Osteocyte (in vitro differentiated cells): ENCODE measurements at regions not wholly inside any gene's neighbourhood (a gene's known extent, or its start where the extent isn't known, plus 50 kb on each side); places are given as distances from the start of the nearest gene placed in this dataset.
"Not testable (repeated sequence)": the region's sequence is repeated elsewhere in the genome, so short reads cannot be mapped to it uniquely, and the experiment has no call there.

Experiments
- DNase-seq: peaks from one replicate; pipeline ENCODE4 v3.0.0; 2021; ENCODE audit warnings: mixed read lengths; ENCODE audit not compliant: unreplicated experiment; ENCODE audit errors: extremely low spot score
- H3K27ac Mint-ChIP-seq: one replicate; pipeline ENCODE4 v1.8.0; 2021; ENCODE audit warnings: mild to moderate bottlenecking, mixed read lengths; ENCODE audit not compliant: unreplicated experiment
- H3K27me3 Mint-ChIP-seq: one replicate; pipeline ENCODE4 v1.8.0; 2021; ENCODE audit warnings: mixed read lengths; ENCODE audit not compliant: unreplicated experiment
- H3K36me3 Mint-ChIP-seq: one replicate; pipeline ENCODE4 v1.8.0; 2021; ENCODE audit warnings: mixed read lengths; ENCODE audit not compliant: unreplicated experiment
- H3K4me1 Mint-ChIP-seq: one replicate; pipeline ENCODE4 v1.8.0; 2021; ENCODE audit warnings: mixed read lengths; ENCODE audit not compliant: unreplicated experiment
- H3K4me3 Mint-ChIP-seq: one replicate; pipeline ENCODE4 v1.8.0; 2021; ENCODE audit warnings: mild to moderate bottlenecking, moderate library complexity, mixed read lengths; ENCODE audit not compliant: unreplicated experiment
- H3K9me3 Mint-ChIP-seq: one replicate; pipeline ENCODE4 v1.8.0; 2021; ENCODE audit warnings: mixed read lengths; ENCODE audit not compliant: unreplicated experiment
- CTCF ChIP-seq: fragments of 200-600 bp; sonication (generic); IDR thresholded peaks from 2 replicates; pipeline ENCODE4 v1.5.0; 2021; ENCODE audit warnings: antibody characterized with exemption, mild to moderate bottlenecking, moderate library complexity

- DNase-seq, result no peak
- Mint-ChIP-seq H3K27ac (no peak overlapping the region), H3K36me3 (no peaks in the 10 kb centered on the region), H3K9me3 (no peaks in the 10 kb centered on the region), H3K4me3 (no peak overlapping the region), H3K27me3 (no peaks in the 10 kb centered on the region), H3K4me1 (no peaks in the 10 kb centered on the region)
- TF ChIP-seq CTCF, result no peak
Observed at GRCh38 chr2:88396209-88396608, 56.3 kb downstream of the FOXI3 start.

- Mint-ChIP-seq H3K9me3 (no peaks in the 10 kb centered on the region), H3K36me3 (no peaks in the 10 kb centered on the region), H3K27me3 (no peaks in the 10 kb centered on the region), H3K27ac (no peak overlapping the region), H3K4me1 (no peaks in the 10 kb centered on the region), H3K4me3 (no peak overlapping the region)
- no peak for TF ChIP-seq CTCF
- DNase-seq, result no peak
Observed at GRCh38 chr2:88377641-88377991, 74.9 kb downstream of the FOXI3 start.

GRCh38 chr2:88372042-88372441 lies 80.5 kb downstream of the FOXI3 start:
- no peak overlapping the region for H3K27ac Mint-ChIP-seq
- H3K4me3 Mint-ChIP-seq, result no peak overlapping the region
- no peaks in the 10 kb centered on the region for H3K27me3 Mint-ChIP-seq
- no peaks in the 10 kb centered on the region for H3K4me1 Mint-ChIP-seq
- H3K9me3 Mint-ChIP-seq, result no peaks in the 10 kb centered on the region
- no peaks in the 10 kb centered on the region for H3K36me3 Mint-ChIP-seq
- TF ChIP-seq CTCF, result no peak
- no peak for DNase-seq

- not testable (repeated sequence) for H3K4me3 Mint-ChIP-seq, DNase-seq, H3K27me3 Mint-ChIP-seq, H3K36me3 Mint-ChIP-seq, H3K4me1 Mint-ChIP-seq, H3K9me3 Mint-ChIP-seq, H3K27ac Mint-ChIP-seq
Observed at GRCh38 chr2:88365408-88365807, 87.1 kb downstream of the FOXI3 start.

- Mint-ChIP-seq H3K27ac (no peak overlapping the region), H3K4me3 (no peak overlapping the region), H3K27me3 (peaks cover 10% of the 10 kb centered on the region), H3K9me3 (no peaks in the 10 kb centered on the region), H3K36me3 (no peaks in the 10 kb centered on the region), H3K4me1 (peaks cover 1% of the 10 kb centered on the region)
- DNase-seq, result no peak
- TF ChIP-seq CTCF, result no peak
Observed at GRCh38 chr2:88355486-88355885, 97.0 kb downstream of the FOXI3 start.

- Mint-ChIP-seq H3K27ac (no peak overlapping the region), H3K9me3 (no peaks in the 10 kb centered on the region), H3K4me3 (no peak overlapping the region)
Observed at GRCh38 chr2:88351249-88351601, 101.3 kb downstream of the FOXI3 start.

More at GRCh38 chr2:88351249-88351601, 101.3 kb downstream of the FOXI3 start:
- H3K36me3 Mint-ChIP-seq, result no peaks in the 10 kb centered on the region
- TF ChIP-seq CTCF, result peak; percentile 1
- peaks cover 3% of the 10 kb centered on the region for H3K4me1 Mint-ChIP-seq
- peaks cover 17% of the 10 kb centered on the region for H3K27me3 Mint-ChIP-seq
- DNase-seq, result no peak
